GM12864 (cell line): ENCODE measurements at regions not wholly inside any gene's neighbourhood (a gene's known extent, or its start where the extent isn't known, plus 50 kb on each side); places are given as distances from the start of the nearest gene placed in this dataset.

Experiments used
- DNase-seq: peaks from one replicate; pipeline ENCODE4 v3.0.0-alpha.2; 2011; ENCODE audit warnings: low read depth
- H3K4me3 ChIP-seq: 2 replicates; pipeline ENCODE4 v1.5.1; 2011; ENCODE audit warnings: mild to moderate bottlenecking, low read depth, low read length, control low read depth
- TF ChIP-seq, protein P1 (sequence below): IDR thresholded peaks from 2 replicates; pipeline ENCODE4 v1.5.1; 2011; ENCODE audit warnings: low read depth, mild to moderate bottlenecking, moderate library complexity, low read length, control low read depth, inconsistent platforms; ENCODE audit errors: missing control alignments

GRCh38 chr11:115720602-115721245 is 216.5 kb upstream of the CADM1 start:
- no peak for DNase-seq

GRCh38 chr11:115718945-115719344 is 214.7 kb upstream of the CADM1 start:
- TF ChIP-seq, protein P1, sequence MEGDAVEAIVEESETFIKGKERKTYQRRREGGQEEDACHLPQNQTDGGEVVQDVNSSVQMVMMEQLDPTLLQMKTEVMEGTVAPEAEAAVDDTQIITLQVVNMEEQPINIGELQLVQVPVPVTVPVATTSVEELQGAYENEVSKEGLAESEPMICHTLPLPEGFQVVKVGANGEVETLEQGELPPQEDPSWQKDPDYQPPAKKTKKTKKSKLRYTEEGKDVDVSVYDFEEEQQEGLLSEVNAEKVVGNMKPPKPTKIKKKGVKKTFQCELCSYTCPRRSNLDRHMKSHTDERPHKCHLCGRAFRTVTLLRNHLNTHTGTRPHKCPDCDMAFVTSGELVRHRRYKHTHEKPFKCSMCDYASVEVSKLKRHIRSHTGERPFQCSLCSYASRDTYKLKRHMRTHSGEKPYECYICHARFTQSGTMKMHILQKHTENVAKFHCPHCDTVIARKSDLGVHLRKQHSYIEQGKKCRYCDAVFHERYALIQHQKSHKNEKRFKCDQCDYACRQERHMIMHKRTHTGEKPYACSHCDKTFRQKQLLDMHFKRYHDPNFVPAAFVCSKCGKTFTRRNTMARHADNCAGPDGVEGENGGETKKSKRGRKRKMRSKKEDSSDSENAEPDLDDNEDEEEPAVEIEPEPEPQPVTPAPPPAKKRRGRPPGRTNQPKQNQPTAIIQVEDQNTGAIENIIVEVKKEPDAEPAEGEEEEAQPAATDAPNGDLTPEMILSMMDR = no peak
- no peak for DNase-seq
- no peak overlapping the region for H3K4me3 ChIP-seq

More at GRCh38 chr11:115720602-115721245, 216.5 kb upstream of the CADM1 start:
- TF ChIP-seq, protein P1 = no peak
- no peak overlapping the region for H3K4me3 ChIP-seq

DNA sequence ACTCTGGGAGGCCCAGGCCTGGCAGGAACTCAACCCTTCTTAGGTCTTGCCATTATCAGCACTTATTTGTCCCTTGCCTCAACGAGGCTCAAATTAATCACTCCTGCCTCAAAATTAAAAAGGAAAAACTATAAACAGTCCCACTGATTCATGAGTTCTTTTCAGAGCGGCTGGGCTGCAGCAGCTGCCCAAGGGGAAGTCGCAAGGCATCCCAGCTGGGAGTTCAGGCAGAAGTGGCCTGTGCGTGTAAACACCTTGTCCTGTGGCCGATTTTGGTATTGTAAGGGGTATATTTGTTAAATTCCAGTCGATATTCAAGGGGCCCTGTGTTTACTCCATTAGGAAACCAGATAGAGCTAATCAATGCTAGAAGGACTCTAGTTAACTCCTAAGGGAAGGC is 213.9 kb upstream of the CADM1 start:
- TF ChIP-seq, protein P1 = no peak
- DNase-seq = no peak
- no peak overlapping the region for H3K4me3 ChIP-seq

- no peak overlapping the region for H3K4me3 ChIP-seq
- DNase-seq = no peak
- TF ChIP-seq, protein P1 = no peak
Observed at GRCh38 chr11:115716601-115717529, 212.7 kb upstream of the CADM1 start.

DNA sequence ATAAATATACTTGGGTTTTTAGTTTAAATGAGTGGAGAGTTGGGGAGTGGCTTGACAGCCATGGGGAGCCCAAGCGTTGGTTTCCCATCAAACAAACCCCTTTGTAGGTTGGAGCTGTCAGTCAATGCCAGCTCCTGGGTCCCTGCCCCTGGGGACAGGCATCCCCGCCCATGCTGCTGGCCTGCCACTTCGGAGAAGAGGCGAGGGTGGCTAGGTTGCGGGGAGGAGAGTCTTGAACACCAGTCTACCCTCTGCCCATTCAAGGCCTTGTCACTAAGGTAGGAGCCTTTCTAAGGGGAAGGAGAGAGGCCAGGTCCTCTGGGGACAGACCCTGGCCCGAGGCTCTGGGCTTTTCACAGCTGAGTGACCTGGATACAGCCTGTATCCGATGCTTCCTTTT is 211.9 kb upstream of the CADM1 start:
- DNase-seq = no peak
- TF ChIP-seq, protein P1 = no peak
- H3K4me3 ChIP-seq = no peak overlapping the region

DNA sequence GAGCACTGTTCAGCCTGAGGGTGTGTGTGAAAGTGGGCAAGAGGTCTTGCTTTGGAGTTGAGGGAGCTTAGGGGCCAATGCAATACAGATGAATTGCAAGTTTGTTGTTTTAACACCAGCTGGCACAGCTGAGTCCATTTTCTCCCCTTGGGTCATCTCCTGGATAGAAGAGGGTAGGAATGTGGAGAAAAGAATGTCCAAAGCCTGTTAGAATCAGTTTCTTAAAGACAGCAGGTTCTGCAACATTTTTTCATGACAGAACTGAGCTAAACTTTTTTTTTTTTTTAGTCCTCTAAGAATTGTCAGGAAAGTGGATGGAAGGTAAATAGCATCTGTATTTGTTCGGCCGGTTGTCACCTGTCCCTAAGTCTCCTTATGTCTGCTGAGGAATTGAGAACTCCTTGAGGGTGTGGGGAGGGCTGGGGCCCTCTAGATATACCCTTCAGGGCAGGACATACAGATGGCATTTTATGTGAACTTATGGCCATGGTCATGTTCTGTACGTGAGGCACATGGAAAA is 211.1 kb upstream of the CADM1 start:
- TF ChIP-seq, protein P1 = no peak
- no peak for DNase-seq
- H3K4me3 ChIP-seq = no peak overlapping the region
